RWPE2 (cell line): ENCODE measurements at regions not wholly inside any gene's neighbourhood (a gene's known extent, or its start where the extent isn't known, plus 50 kb on each side); places are given as distances from the start of the nearest gene placed in this dataset.

Experiments used
- ATAC-seq: fragments of 200-7000 bp; cut with Tn5 transposase; 3 replicates; pipeline ENCODE4 v1.9.1; 2021; ENCODE audit warnings: low read depth
- DNase-seq: peaks from one replicate; pipeline ENCODE4 v3.0.0-alpha.2; 2020; ENCODE audit warnings: low spot score
- H3K27ac ChIP-seq: fragments of 450-650 bp; 2 replicates; pipeline ENCODE4 v1.5.1; 2017; ENCODE audit warnings: mild to moderate bottlenecking; ENCODE audit not compliant: poor library complexity, severe bottlenecking
- H3K27me3 ChIP-seq: fragments of 250-450 bp; sonication (Bioruptor Pico); 2 replicates; pipeline ENCODE4 v1.5.1; 2021; ENCODE audit warnings: mild to moderate bottlenecking, moderate library complexity; ENCODE audit not compliant: insufficient read depth, poor library complexity, severe bottlenecking
- H3K36me3 ChIP-seq: fragments of 250-450 bp; sonication (Bioruptor Pico); 2 replicates; pipeline ENCODE4 v1.5.1; 2020; ENCODE audit warnings: low read depth, mild to moderate bottlenecking, moderate library complexity
- H3K4me1 ChIP-seq: fragments of 250-450 bp; sonication (Bioruptor Pico); 2 replicates; pipeline ENCODE4 v1.5.1; 2021; ENCODE audit warnings: mild to moderate bottlenecking, moderate library complexity; ENCODE audit not compliant: insufficient read depth, poor library complexity, severe bottlenecking
- H3K4me3 ChIP-seq: fragments of 250-450 bp; sonication (Bioruptor Pico); 2 replicates; pipeline ENCODE4 v1.5.1; 2021; ENCODE audit warnings: mild to moderate bottlenecking, moderate library complexity; ENCODE audit not compliant: severe bottlenecking
- H3K9me3 ChIP-seq: fragments of 250-450 bp; sonication (Bioruptor Pico); 2 replicates; pipeline ENCODE4 v1.5.1; 2021; ENCODE audit warnings: mild to moderate bottlenecking, moderate library complexity; ENCODE audit not compliant: severe bottlenecking
- TF ChIP-seq, protein P1 (sequence below): fragments of 450-650 bp; IDR thresholded peaks from one replicate; pipeline ENCODE4 v1.5.1; 2017; ENCODE audit warnings: mild to moderate bottlenecking, moderate library complexity; ENCODE audit not compliant: poor library complexity, severe bottlenecking

DNA sequence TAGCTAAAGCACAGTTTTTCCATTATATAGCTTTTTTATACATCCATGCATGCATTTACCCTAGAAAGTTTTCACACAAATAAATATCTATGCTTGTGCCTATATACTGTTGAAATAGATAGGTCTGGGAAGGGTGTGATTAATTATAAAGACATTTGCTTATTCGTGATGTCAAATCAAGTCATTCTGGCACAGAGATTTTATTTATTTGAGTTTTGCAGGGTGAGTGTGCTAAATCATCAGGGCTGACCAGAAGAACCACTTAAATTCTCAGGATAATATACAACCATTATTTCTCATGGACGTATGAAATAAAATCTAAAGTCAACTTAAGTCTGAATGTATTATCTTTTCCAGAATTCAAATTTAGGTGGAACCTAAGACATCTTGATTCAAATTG is 295.5 kb downstream of the EPHA4 start:
- H3K4me1 ChIP-seq = no peaks in the 10 kb centered on the region

DNA sequence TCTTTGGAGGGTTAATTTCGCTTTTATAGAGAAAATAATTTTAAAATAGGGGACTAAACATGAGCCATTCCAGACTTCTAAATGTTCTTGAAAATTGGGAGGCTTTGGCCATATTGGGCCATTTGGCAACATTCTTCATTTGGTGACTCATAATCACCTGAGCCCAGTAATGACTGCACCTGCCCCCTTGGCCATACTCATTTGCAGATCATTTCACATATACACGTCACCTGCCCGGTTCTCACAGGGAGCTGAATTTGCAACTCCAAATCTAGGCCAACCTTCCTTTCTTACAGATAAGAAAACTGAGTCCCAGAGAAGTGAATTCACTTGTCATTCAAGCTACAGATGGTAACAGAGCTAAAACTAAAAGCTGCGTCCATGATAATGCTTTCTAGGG is 289.7 kb downstream of the EPHA4 start:
- no peaks in the 10 kb centered on the region for H3K27me3 ChIP-seq
- H3K27ac ChIP-seq = no peak overlapping the region
- TF ChIP-seq, protein P1, sequence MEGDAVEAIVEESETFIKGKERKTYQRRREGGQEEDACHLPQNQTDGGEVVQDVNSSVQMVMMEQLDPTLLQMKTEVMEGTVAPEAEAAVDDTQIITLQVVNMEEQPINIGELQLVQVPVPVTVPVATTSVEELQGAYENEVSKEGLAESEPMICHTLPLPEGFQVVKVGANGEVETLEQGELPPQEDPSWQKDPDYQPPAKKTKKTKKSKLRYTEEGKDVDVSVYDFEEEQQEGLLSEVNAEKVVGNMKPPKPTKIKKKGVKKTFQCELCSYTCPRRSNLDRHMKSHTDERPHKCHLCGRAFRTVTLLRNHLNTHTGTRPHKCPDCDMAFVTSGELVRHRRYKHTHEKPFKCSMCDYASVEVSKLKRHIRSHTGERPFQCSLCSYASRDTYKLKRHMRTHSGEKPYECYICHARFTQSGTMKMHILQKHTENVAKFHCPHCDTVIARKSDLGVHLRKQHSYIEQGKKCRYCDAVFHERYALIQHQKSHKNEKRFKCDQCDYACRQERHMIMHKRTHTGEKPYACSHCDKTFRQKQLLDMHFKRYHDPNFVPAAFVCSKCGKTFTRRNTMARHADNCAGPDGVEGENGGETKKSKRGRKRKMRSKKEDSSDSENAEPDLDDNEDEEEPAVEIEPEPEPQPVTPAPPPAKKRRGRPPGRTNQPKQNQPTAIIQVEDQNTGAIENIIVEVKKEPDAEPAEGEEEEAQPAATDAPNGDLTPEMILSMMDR = no peak
- no peak overlapping the region for H3K4me3 ChIP-seq
- ATAC-seq (no peak), DNase-seq (no peak)
- H3K36me3 ChIP-seq = no peaks in the 10 kb centered on the region
- no peaks in the 10 kb centered on the region for H3K4me1 ChIP-seq
- no peaks in the 10 kb centered on the region for H3K9me3 ChIP-seq

More for the DNA sequence above, 295.5 kb downstream of the EPHA4 start:
- Histone ChIP-seq H3K27ac (no peak overlapping the region), H3K4me3 (no peak overlapping the region), H3K27me3 (no peaks in the 10 kb centered on the region), H3K9me3 (no peaks in the 10 kb centered on the region), H3K36me3 (no peaks in the 10 kb centered on the region)
- ATAC-seq (no peak), DNase-seq (no peak)
- TF ChIP-seq, protein P1 = no peak

DNA sequence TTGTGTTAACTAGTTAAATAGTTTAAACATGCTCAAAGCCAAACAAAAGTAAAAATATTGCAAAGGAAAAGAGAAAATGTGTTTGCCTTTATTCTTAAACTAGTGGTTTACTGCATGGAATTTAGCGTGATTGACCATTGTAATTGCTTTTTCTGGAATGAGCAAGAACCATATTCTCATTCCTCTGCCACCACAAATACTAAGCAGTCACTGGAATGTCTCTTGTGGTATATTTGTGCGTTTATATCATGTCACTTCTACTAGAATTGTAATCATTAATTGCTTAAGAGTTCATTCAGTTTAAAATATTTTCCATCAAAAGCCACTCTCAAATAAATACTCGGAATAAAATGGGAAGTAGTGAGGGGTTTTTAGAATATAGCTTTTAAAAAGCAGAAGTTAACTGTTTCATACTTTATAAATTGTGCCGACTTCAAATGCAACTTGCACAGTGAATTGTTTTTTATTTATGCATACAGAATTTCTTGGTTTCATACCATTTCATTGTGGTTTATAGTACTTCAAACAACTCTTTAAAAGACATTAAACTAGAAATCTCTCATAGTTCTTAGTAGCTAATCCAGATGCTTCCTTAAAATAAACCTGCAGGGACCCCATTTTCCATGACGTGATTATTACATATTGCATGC is 288.1 kb downstream of the EPHA4 start:
- ATAC-seq (no peak), DNase-seq (no peak)
- Histone ChIP-seq H3K4me3 (no peak overlapping the region), H3K4me1 (no peaks in the 10 kb centered on the region), H3K9me3 (no peaks in the 10 kb centered on the region), H3K36me3 (no peaks in the 10 kb centered on the region), H3K27ac (no peak overlapping the region), H3K27me3 (no peaks in the 10 kb centered on the region)
- TF ChIP-seq, protein P1 = no peak

DNA sequence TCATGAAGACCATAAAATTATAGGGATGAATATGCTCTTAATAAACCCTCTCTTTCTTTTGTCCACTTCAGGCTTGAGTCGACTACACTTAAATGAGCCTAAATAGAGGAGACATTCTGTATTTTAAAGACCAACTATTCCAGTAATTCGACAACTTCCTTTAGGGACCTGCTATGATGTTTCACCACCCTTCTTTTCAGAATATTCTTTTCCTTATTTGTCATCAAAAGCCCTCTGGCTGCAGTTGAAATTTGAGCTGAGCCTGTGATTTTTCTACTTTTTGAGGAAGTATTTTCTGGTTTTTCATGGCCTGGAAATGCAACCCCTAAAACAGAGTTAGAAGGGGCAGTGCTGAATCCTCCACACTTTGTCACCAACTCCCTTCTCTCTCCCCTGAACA is 287.0 kb downstream of the EPHA4 start:
- TF ChIP-seq, protein P1 = no peak
- DNase-seq (no peak), ATAC-seq (no peak)
- no peaks in the 10 kb centered on the region for H3K27me3 ChIP-seq
- H3K9me3 ChIP-seq = no peaks in the 10 kb centered on the region
- H3K36me3 ChIP-seq = no peaks in the 10 kb centered on the region
- no peaks in the 10 kb centered on the region for H3K4me1 ChIP-seq
- no peak overlapping the region for H3K4me3 ChIP-seq
- no peak overlapping the region for H3K27ac ChIP-seq

DNA sequence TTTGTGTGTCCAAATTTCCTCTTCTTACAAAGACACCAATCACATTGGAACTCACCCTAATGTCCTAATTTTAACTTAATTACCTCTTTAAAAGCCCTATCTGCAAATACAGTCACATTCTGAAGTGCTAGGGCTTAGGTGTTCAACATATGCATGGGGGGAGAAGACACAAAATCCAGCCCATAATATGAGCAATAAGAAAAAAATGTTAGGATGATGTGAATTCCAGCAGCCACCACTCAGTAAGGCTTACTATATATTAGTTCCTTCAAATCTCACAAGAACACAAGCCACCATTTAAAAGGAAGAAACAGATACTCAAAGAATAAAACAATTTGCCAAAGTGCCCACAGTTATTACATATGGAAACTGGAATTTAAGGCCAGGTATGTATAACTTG is 285.7 kb downstream of the EPHA4 start:
- Histone ChIP-seq H3K4me3 (no peak overlapping the region), H3K4me1 (no peaks in the 10 kb centered on the region), H3K27me3 (no peaks in the 10 kb centered on the region), H3K36me3 (no peaks in the 10 kb centered on the region), H3K27ac (no peak overlapping the region), H3K9me3 (no peaks in the 10 kb centered on the region)
- DNase-seq (no peak), ATAC-seq (no peak)
- TF ChIP-seq, protein P1 = no peak
